ENCODE measurements at regions not wholly inside any gene's neighbourhood (a gene's known extent, or its start where the extent isn't known, plus 50 kb on each side); places are given as distances from the start of the nearest gene placed in this dataset.

DNA sequence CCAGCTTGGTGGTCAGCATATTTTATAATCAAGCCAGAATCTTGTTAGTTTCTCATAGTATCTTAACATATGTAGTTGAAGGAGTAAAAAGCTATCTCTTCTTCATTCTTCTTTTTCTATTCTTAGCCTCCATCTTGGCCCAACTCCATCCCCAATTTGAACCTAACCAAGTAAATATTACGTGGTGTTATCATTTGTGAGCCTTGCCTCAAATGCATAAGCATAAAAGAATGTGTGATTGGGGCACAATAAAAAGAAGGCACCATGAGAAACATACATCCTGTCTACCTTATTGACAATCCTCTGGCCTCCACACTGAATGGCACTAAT, 181.4 kb upstream of the BMP4 start:
- no peak for ATAC-seq (replicated peaks; ENCODE audit: extremely low read depth, poor library complexity, severe bottlenecking)
- H3K36me3 Mint-ChIP-seq (ENCODE audit: insufficient read depth): no peaks in the 10 kb centered on the region
- no peak overlapping the region for H3K27ac Mint-ChIP-seq (ENCODE audit: low read depth)
- no peaks in the 10 kb centered on the region for H3K4me1 Mint-ChIP-seq
- no peak overlapping the region for H3K4me3 Mint-ChIP-seq
- peaks cover 7% of the 10 kb centered on the region for H3K27me3 Mint-ChIP-seq
- no peaks in the 10 kb centered on the region for H3K9me3 Mint-ChIP-seq
- DNase-seq (ENCODE audit: low spot score in 2 of 2): no peak

DNA sequence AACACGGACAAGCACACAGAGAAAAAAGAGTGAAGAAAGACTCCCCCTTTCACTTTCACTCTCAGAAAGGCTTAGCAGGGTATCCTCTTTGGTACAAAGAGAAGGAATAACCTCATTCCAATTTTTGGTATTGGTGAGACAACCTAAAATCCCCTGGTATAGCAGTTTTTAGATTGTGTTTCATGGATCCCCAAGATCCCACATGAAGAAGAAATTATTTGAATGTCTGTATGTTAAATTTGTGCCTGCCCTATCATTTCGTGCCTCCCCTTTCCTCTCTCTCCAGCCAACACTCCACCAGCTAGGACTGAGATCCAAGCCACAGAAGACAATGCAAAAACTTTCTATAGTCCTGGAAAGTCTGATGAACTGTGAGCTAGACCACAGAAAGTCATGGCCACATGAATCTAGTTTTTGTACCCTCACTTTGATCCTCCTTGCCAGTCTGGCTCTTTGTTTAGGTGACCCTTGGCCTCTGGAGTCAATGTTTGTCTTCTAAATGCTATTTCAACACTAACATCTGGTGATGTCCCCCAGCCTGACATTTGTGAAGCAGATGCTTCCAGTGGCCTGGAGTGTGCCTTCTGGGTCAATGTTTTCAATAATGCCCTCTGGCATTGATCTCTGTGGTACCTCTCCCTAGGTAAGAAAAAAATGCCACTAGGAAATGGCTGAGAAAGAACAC, 181.9 kb upstream of the BMP4 start:
- no peak for DNase-seq (ENCODE audit: low spot score in 2 of 2)
- ATAC-seq (replicated peaks; ENCODE audit: extremely low read depth, poor library complexity, severe bottlenecking): no peak
- Mint-ChIP-seq H3K27me3 (peaks cover 12% of the 10 kb centered on the region), H3K27ac (ENCODE audit: low read depth) (no peak overlapping the region), H3K36me3 (ENCODE audit: insufficient read depth) (no peaks in the 10 kb centered on the region), H3K9me3 (no peaks in the 10 kb centered on the region), H3K4me1 (no peaks in the 10 kb centered on the region), H3K4me3 (no peak overlapping the region)

DNA sequence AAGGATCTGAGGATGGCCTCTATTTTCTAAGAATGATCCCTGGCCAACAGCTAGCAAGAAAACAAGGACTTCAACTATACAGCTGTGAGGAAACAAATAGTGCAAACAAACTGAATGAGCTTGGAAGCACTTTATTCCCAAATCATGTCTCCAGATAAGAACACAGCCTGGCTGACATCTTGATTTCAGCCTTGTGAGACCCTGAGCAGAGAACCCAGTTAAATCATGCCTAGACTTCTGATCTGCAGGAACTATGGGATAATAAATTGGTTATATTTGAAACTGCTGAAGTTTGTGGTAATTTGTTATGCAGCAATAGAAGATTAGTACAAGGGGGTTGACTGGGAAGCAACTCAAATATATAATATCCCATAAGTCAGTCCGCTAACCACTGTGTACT, 183.9 kb upstream of the BMP4 start:
- no peak overlapping the region for H3K27ac Mint-ChIP-seq (ENCODE audit: low read depth)
- DNase-seq (ENCODE audit: low spot score in 2 of 2) (no peak), ATAC-seq (replicated peaks; ENCODE audit: extremely low read depth, poor library complexity, severe bottlenecking) (no peak)
- peaks cover 15% of the 10 kb centered on the region for H3K27me3 Mint-ChIP-seq
- no peaks in the 10 kb centered on the region for H3K36me3 Mint-ChIP-seq (ENCODE audit: insufficient read depth)
- H3K9me3 Mint-ChIP-seq: no peaks in the 10 kb centered on the region
- H3K4me1 Mint-ChIP-seq: no peaks in the 10 kb centered on the region
- H3K4me3 Mint-ChIP-seq: no peak overlapping the region

DNA sequence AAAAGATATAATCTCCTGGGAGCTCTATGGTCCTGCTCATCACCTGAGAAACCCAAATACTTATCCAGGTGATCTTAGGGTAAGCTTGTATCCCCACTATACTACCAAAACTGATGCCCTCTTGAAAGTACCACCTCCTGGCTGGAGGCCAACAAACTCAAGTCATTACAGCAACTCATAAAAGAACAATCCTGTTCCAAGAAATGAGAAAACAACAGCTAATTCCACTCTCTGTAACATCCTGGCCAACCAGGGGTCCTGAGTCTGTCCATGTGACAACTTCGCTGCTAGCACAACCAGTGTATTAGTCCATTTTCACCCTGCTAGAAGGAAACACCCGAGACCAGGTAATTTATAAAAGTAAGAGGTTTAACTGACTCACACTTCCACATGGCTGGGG, 190.0 kb upstream of the BMP4 start:
- H3K4me3 Mint-ChIP-seq: no peak overlapping the region

DNA sequence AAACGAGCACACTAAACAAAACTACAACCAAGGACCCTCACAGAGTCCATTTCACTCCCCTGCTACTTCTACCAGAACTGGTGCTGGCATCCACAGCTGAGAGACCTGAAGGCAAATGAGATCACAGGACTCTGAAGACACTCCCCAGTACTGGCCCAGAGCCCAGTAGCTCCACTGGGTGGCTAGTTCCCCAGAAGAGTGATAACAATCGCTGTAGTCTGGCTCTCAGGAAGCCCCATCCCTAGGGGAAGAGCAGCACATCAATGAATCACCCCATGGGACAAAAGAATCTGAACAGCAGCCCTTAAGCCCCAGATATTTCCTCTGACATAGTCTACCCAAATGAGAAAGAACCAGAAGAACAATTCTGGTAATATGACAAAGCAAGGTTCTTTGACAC, 190.7 kb upstream of the BMP4 start:
- no peak for ATAC-seq (replicated peaks; ENCODE audit: extremely low read depth, poor library complexity, severe bottlenecking)
- no peak overlapping the region for H3K4me3 Mint-ChIP-seq
- peaks cover 15% of the 10 kb centered on the region for H3K27me3 Mint-ChIP-seq
- no peaks in the 10 kb centered on the region for H3K4me1 Mint-ChIP-seq
- H3K36me3 Mint-ChIP-seq (ENCODE audit: insufficient read depth): no peaks in the 10 kb centered on the region
- peaks cover 22% of the 10 kb centered on the region for H3K9me3 Mint-ChIP-seq
- no peak for DNase-seq (ENCODE audit: low spot score in 2 of 2)
- no peak overlapping the region for H3K27ac Mint-ChIP-seq (ENCODE audit: low read depth)

More for the DNA sequence above, 190.0 kb upstream of the BMP4 start:
- no peak overlapping the region for H3K27ac Mint-ChIP-seq (ENCODE audit: low read depth)
- no peaks in the 10 kb centered on the region for H3K4me1 Mint-ChIP-seq
- no peaks in the 10 kb centered on the region for H3K36me3 Mint-ChIP-seq (ENCODE audit: insufficient read depth)
- ATAC-seq (replicated peaks; ENCODE audit: extremely low read depth, poor library complexity, severe bottlenecking) (no peak), DNase-seq (ENCODE audit: low spot score in 2 of 2) (no peak)
- H3K9me3 Mint-ChIP-seq: peaks cover 22% of the 10 kb centered on the region
- peaks cover 15% of the 10 kb centered on the region for H3K27me3 Mint-ChIP-seq

DNA sequence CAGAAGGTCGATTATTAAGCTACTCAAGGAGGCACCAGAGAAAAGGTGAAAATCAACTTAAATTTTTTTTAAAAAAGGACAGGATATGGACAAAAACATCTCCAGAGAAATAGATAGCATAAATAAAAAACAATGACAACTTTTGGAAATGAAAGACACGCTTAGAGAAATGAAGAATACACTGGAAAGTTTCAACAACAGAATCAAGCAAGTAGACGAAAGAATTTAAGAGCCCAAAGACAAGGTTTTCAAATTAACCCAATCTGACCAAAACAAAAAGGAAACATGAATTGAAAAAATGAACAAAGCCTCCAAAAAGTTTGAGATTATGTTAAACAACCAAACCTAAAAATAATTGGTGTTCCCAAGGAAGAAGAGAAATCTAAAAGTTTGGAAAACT, 191.1 kb upstream of the BMP4 start:
- Mint-ChIP-seq H3K27me3 (peaks cover 10% of the 10 kb centered on the region), H3K4me1 (no peaks in the 10 kb centered on the region), H3K27ac (ENCODE audit: low read depth) (no peak overlapping the region), H3K4me3 (no peak overlapping the region), H3K9me3 (peaks cover 22% of the 10 kb centered on the region), H3K36me3 (ENCODE audit: insufficient read depth) (no peaks in the 10 kb centered on the region)
- no peak for ATAC-seq (replicated peaks; ENCODE audit: extremely low read depth, poor library complexity, severe bottlenecking)
- no peak for DNase-seq (ENCODE audit: low spot score in 2 of 2)

DNA sequence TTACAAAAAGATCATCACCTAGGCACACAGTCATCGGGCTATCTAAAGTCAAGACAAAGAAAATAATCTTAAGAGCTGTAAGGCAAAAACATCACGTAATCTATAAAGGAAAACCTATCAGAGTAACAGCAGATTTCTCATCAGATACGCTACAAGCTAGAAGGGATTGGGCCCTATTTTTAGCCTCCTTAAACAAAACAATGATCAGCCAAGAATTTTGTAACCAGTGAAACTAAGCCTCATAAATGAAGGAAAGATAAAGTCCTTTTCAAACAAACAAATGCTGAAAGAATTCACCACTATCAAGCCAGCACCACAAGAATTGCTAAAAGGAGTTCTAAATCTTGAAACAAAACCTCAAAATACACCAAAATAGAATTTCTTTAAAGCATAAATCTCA, 191.6 kb upstream of the BMP4 start:
- Mint-ChIP-seq H3K27me3 (peaks cover 5% of the 10 kb centered on the region), H3K9me3 (peaks cover 22% of the 10 kb centered on the region), H3K27ac (ENCODE audit: low read depth) (no peak overlapping the region), H3K36me3 (ENCODE audit: insufficient read depth) (no peaks in the 10 kb centered on the region), H3K4me1 (no peaks in the 10 kb centered on the region), H3K4me3 (no peak overlapping the region)
- no peak for ATAC-seq (replicated peaks; ENCODE audit: extremely low read depth, poor library complexity, severe bottlenecking)
- no peak for DNase-seq (ENCODE audit: low spot score in 2 of 2)

DNA sequence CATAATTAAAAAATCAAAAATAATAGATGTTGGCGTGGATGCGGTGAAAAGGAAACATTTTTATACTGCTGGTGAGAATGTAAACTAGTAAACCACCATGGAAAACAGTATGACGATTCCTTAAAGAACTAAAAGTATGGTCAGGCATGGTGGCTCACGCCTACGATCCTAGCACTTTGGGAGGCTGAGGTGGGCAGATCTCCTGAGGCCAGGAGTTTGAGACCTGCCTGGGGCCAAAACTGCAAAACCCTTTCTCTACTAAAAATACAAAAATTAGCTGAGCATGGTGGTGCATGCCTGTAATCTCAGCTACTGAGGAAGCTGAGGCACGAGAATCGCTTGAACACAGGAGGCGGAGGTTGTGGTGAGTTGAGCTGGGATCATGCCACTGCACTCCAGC, 195.7 kb upstream of the BMP4 start:
- H3K36me3 Mint-ChIP-seq (ENCODE audit: insufficient read depth): no peaks in the 10 kb centered on the region
- H3K27ac Mint-ChIP-seq (ENCODE audit: low read depth): no peak overlapping the region
- H3K4me3 Mint-ChIP-seq: no peak overlapping the region
- no peaks in the 10 kb centered on the region for H3K4me1 Mint-ChIP-seq
- ATAC-seq (replicated peaks; ENCODE audit: extremely low read depth, poor library complexity, severe bottlenecking) (no peak), DNase-seq (ENCODE audit: low spot score in 2 of 2) (no peak)
- H3K9me3 Mint-ChIP-seq: peaks cover 22% of the 10 kb centered on the region
- no peaks in the 10 kb centered on the region for H3K27me3 Mint-ChIP-seq

DNA sequence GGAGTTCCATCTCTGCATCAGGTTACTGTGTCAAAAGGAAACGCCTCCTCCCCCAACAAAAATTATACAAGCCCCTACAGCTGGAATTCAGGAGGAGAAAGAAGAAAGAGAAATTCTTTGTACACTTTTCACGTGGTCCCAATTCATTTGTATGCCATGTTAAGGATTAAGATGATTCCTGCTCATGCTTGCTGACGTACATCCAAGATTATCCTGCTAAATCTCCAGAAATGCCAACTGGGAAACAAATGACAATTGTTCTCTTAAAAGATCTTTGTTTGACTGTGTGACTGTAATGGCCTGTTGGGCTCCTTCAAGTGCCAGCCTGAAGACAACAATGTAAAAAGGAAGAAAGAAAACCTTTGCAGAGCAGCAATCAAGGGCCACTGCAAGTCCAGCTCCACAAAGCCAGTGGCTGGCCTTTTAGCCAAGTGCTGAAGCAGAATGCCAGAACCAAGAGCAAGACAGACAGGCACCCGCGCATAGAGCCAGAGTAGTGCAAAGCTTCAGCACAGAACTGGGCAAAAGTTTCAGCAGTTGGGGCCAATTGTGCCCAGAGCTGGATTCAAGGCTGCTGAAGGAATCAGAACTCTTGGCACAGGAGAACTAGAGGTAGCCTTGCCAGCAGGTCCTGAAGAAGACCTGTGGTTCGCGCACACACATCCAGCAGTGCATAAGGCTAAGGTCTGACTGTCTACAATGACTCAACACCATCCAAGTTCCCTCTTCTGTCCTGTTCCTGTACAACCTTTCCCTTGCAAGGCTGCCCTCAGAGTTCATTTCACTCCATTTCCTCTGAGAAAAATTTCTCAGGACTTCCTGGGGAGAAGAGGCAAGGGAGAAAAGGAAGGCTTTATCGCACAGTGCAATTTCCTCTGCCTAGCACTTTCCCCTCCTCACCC, 209.7 kb upstream of the BMP4 start:
- no peak overlapping the region for H3K4me3 Mint-ChIP-seq
- no peaks in the 10 kb centered on the region for H3K36me3 Mint-ChIP-seq (ENCODE audit: insufficient read depth)
- no peak for DNase-seq (ENCODE audit: low spot score in 2 of 2)
- peaks cover 50% of the 10 kb centered on the region for H3K27me3 Mint-ChIP-seq
- peaks cover 4% of the 10 kb centered on the region for H3K9me3 Mint-ChIP-seq
- ATAC-seq (replicated peaks; ENCODE audit: extremely low read depth, poor library complexity, severe bottlenecking): no peak
- no peaks in the 10 kb centered on the region for H3K4me1 Mint-ChIP-seq
- H3K27ac Mint-ChIP-seq (ENCODE audit: low read depth): no peak overlapping the region

DNA sequence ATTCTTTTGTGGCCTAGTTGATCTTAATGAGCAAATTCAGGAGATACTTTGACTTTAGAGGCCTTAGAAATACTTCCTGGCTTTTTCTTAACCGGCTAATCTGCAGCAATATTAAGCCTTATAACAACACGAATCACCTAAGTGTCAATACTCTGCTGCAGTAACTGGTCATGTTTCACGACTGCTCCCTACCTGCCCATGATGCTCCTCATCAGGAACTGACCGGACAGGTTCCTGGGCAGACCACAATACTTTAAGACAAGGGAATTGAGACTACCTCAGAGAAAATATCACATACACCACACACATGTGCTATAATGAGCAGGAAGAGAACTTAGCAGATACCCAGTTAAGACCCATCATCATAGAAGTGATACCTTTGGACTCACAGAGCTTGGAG, 211.9 kb upstream of the BMP4 start:
- no peak for ATAC-seq (replicated peaks; ENCODE audit: extremely low read depth, poor library complexity, severe bottlenecking)
- H3K27me3 Mint-ChIP-seq: peaks cover 50% of the 10 kb centered on the region
- H3K4me1 Mint-ChIP-seq: no peaks in the 10 kb centered on the region
- no peaks in the 10 kb centered on the region for H3K9me3 Mint-ChIP-seq
- no peak overlapping the region for H3K27ac Mint-ChIP-seq (ENCODE audit: low read depth)
- no peak for DNase-seq (ENCODE audit: low spot score in 2 of 2)
- no peaks in the 10 kb centered on the region for H3K36me3 Mint-ChIP-seq (ENCODE audit: insufficient read depth)
- no peak overlapping the region for H3K4me3 Mint-ChIP-seq

DNA sequence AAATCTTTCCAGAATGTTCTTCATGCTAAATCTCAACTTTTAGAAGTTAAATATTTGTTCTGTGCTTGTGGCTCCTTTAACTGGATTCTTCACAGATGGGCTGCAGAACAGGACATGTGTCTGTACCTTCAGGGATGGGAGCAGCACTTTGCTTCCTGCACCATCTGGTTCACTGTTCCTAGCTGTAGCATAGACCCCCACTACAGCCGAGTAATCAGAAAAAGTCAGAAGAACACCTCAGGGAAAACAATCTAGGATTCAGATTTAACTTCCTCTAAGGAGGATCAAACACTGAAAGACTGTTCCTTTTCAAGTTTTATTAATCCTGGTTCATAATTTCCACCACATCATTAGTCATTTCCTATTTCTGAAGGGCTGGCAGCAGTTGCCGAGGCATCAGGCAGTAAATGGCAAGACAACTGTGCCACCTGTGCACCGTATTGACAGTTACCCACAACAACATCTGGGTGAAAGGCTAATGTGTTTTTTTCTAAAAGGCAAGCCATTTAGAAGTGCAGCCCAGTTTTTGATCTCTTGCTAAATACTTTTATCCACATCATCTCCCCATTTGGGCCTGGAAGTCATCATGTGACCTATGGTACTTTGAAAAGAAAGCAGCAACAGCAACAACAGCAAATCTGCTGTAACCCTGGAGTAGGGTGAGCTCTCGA, 212.8 kb upstream of the BMP4 start:
- ATAC-seq (replicated peaks; ENCODE audit: extremely low read depth, poor library complexity, severe bottlenecking): no peak
- Mint-ChIP-seq H3K4me1 (no peaks in the 10 kb centered on the region), H3K9me3 (no peaks in the 10 kb centered on the region), H3K36me3 (ENCODE audit: insufficient read depth) (no peaks in the 10 kb centered on the region), H3K27me3 (peaks cover 50% of the 10 kb centered on the region), H3K27ac (ENCODE audit: low read depth) (no peak overlapping the region), H3K4me3 (no peak overlapping the region)
- DNase-seq (ENCODE audit: low spot score in 2 of 2): no peak

DNA sequence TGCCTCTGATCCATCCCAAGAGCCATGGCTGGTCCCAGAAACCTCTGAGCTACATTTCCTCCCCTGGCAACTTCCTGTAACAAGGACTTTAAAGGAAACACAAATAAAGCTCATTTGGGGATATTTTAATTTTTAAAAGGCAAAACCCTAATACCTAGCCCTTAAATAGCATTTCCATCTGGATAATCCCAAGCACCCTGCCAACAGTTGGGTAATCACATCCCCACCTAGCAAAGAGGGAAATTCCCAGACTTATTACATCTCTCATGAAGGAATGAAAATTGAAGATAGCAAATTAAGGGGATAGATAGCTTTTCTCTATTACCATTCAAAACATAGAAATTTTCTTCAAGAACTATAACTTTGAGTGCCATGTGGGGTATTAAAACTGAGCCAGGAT, 213.7 kb upstream of the BMP4 start:
- no peaks in the 10 kb centered on the region for H3K4me1 Mint-ChIP-seq
- H3K9me3 Mint-ChIP-seq: no peaks in the 10 kb centered on the region
- DNase-seq (ENCODE audit: low spot score in 2 of 2) (no peak), ATAC-seq (replicated peaks; ENCODE audit: extremely low read depth, poor library complexity, severe bottlenecking) (no peak)
- H3K4me3 Mint-ChIP-seq: no peak overlapping the region
- peaks cover 49% of the 10 kb centered on the region for H3K27me3 Mint-ChIP-seq
- no peak overlapping the region for H3K27ac Mint-ChIP-seq (ENCODE audit: low read depth)
- no peaks in the 10 kb centered on the region for H3K36me3 Mint-ChIP-seq (ENCODE audit: insufficient read depth)

DNA sequence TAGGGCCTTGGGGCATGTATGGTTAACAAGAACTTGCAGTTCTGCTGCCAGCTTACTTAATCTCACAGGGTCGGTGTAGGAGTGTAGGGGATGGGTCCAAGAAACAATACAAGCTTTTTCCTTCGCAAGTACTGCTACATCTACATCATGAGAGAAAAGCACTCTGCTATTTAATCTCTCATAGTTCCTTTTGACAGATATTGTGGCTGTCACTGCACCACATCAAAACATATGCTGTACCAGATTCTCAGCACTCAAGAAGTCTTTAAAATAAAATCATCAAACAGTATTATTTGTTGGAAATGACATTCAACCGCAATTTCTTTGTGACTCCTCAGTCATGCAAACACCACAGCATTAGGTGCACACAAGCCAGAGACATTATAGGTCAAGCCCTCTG, 215.5 kb upstream of the BMP4 start:
- no peak overlapping the region for H3K4me3 Mint-ChIP-seq
- H3K27ac Mint-ChIP-seq (ENCODE audit: low read depth): no peak overlapping the region
- H3K27me3 Mint-ChIP-seq: peaks cover 64% of the 10 kb centered on the region
- H3K36me3 Mint-ChIP-seq (ENCODE audit: insufficient read depth): no peaks in the 10 kb centered on the region
- DNase-seq (ENCODE audit: low spot score in 2 of 2): no peak
- no peaks in the 10 kb centered on the region for H3K9me3 Mint-ChIP-seq
- no peak for ATAC-seq (replicated peaks; ENCODE audit: extremely low read depth, poor library complexity, severe bottlenecking)
- H3K4me1 Mint-ChIP-seq: no peaks in the 10 kb centered on the region

All from central memory CD8-positive, alpha-beta T cell (primary cell).